Body of pancreas (tissue), 4 donors: ENCODE measurements at regions not wholly inside any gene's neighbourhood (a gene's known extent, or its start where the extent isn't known, plus 50 kb on each side); places are given as distances from the start of the nearest gene placed in this dataset.

Experiments used
- POLR2A ChIP-seq, 3 donors: fragments of 450-650 bp; IDR thresholded peaks; one replicate each; pipeline ENCODE4 v1.6.1; 2016; ENCODE audit warnings: antibody characterized with exemption in 3 of 3, mild to moderate bottlenecking in 2 of 3
- TF ChIP-seq, protein P1 (sequence below), 7 experiments: fragments of 450-650 bp in 4 of 7; fragments of 200-600 bp in 3 of 7; sonication (generic) in 3 of 7; IDR thresholded peaks; one replicate each; pipeline ENCODE4 v1.5.1; 2016 to 2019; ENCODE audit warnings: antibody characterized with exemption in 7 of 7

DNA sequence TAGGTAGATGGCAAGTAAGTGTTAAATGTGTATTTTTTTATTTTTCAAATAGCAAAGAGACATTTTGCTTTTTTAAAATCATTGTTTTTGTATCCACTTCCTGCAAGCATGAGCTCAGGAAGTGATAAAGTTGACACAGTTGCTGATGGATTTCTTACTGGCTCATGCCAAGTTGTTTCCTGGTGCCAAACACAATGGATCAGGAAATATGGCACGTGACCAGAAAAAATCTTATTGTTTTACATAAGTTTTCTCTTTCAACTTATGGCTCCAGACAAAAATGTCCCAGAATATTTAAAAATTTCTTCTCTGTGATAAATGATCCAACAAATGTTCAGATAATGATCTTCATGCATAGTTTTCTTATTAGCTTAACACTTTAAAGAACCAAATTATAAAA, 1279.1 kb upstream of the FLRT2 start:
- TF ChIP-seq, protein P1, sequence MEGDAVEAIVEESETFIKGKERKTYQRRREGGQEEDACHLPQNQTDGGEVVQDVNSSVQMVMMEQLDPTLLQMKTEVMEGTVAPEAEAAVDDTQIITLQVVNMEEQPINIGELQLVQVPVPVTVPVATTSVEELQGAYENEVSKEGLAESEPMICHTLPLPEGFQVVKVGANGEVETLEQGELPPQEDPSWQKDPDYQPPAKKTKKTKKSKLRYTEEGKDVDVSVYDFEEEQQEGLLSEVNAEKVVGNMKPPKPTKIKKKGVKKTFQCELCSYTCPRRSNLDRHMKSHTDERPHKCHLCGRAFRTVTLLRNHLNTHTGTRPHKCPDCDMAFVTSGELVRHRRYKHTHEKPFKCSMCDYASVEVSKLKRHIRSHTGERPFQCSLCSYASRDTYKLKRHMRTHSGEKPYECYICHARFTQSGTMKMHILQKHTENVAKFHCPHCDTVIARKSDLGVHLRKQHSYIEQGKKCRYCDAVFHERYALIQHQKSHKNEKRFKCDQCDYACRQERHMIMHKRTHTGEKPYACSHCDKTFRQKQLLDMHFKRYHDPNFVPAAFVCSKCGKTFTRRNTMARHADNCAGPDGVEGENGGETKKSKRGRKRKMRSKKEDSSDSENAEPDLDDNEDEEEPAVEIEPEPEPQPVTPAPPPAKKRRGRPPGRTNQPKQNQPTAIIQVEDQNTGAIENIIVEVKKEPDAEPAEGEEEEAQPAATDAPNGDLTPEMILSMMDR (IDR thresholded peaks at IDR 0.05): no peak
- TF ChIP-seq POLR2A (IDR thresholded peaks at IDR 0.05): no peak
